ENCODE measurements at regions not wholly inside any gene's neighbourhood (a gene's known extent, or its start where the extent isn't known, plus 50 kb on each side); places are given as distances from the start of the nearest gene placed in this dataset.

DNA sequence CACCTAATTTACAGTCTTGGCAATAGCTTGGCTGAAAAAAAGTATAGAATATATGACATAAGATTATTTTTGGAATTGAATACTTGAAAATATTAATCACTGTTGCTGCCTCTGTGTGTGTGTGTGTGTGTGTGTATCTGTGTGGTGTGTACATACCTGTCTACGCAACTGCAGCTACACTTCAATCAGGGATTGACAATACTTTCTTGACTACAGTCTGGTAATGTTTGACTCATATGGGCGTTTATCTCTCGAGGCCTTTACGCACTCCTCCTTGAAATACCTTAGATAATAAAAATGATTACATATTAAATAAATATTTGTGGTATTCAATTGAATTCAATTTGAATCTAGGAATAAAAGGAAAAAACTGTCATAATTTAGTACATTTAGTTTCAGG lies 565.2 kb downstream of the PCDH18 start:
- TF ChIP-seq, protein P1, sequence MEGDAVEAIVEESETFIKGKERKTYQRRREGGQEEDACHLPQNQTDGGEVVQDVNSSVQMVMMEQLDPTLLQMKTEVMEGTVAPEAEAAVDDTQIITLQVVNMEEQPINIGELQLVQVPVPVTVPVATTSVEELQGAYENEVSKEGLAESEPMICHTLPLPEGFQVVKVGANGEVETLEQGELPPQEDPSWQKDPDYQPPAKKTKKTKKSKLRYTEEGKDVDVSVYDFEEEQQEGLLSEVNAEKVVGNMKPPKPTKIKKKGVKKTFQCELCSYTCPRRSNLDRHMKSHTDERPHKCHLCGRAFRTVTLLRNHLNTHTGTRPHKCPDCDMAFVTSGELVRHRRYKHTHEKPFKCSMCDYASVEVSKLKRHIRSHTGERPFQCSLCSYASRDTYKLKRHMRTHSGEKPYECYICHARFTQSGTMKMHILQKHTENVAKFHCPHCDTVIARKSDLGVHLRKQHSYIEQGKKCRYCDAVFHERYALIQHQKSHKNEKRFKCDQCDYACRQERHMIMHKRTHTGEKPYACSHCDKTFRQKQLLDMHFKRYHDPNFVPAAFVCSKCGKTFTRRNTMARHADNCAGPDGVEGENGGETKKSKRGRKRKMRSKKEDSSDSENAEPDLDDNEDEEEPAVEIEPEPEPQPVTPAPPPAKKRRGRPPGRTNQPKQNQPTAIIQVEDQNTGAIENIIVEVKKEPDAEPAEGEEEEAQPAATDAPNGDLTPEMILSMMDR (IDR thresholded peaks at IDR 0.05 in 2 of 3, conservative IDR thresholded peaks at IDR 0.05 in 1 of 3; ENCODE audit: borderline replicate concordance in 1 of 3, insufficient read depth in 1 of 3, low read depth in 2 of 3, low read length in 2 of 3): no peak
- TF ChIP-seq EZH2 (IDR thresholded peaks at IDR 0.05) (no peak), TCF7L2 (IDR thresholded peaks at IDR 0.05; ENCODE audit: borderline replicate concordance, extremely low read depth, insufficient read depth, insufficient read length) (no peak), POLR2AphosphoS5 (IDR thresholded peaks at IDR 0.05; ENCODE audit: low read depth, low read length) (no peak), EZH2phosphoT487 (IDR thresholded peaks at IDR 0.05; ENCODE audit: borderline replicate concordance) (no peak), SRF (IDR thresholded peaks at IDR 0.05; ENCODE audit: low read depth) (no peak), RAD21 (IDR thresholded peaks at IDR 0.05; ENCODE audit: low read depth) (no peak), SP1 (IDR thresholded peaks at IDR 0.05; ENCODE audit: low read depth) (no peak), POLR2A (IDR thresholded peaks at IDR 0.05; ENCODE audit: borderline replicate concordance, extremely low read depth, insufficient read depth, insufficient read length) (no peak)
- TF ChIP-seq, protein P2, sequence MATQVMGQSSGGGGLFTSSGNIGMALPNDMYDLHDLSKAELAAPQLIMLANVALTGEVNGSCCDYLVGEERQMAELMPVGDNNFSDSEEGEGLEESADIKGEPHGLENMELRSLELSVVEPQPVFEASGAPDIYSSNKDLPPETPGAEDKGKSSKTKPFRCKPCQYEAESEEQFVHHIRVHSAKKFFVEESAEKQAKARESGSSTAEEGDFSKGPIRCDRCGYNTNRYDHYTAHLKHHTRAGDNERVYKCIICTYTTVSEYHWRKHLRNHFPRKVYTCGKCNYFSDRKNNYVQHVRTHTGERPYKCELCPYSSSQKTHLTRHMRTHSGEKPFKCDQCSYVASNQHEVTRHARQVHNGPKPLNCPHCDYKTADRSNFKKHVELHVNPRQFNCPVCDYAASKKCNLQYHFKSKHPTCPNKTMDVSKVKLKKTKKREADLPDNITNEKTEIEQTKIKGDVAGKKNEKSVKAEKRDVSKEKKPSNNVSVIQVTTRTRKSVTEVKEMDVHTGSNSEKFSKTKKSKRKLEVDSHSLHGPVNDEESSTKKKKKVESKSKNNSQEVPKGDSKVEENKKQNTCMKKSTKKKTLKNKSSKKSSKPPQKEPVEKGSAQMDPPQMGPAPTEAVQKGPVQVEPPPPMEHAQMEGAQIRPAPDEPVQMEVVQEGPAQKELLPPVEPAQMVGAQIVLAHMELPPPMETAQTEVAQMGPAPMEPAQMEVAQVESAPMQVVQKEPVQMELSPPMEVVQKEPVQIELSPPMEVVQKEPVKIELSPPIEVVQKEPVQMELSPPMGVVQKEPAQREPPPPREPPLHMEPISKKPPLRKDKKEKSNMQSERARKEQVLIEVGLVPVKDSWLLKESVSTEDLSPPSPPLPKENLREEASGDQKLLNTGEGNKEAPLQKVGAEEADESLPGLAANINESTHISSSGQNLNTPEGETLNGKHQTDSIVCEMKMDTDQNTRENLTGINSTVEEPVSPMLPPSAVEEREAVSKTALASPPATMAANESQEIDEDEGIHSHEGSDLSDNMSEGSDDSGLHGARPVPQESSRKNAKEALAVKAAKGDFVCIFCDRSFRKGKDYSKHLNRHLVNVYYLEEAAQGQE (IDR thresholded peaks at IDR 0.05; ENCODE audit: low read depth): no peak
- TF ChIP-seq, protein P3, sequence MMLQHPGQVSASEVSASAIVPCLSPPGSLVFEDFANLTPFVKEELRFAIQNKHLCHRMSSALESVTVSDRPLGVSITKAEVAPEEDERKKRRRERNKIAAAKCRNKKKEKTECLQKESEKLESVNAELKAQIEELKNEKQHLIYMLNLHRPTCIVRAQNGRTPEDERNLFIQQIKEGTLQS (IDR thresholded peaks at IDR 0.05): no peak

Measured in HCT116 (cell line).